ENCODE measurements at regions not wholly inside any gene's neighbourhood (a gene's known extent, or its start where the extent isn't known, plus 50 kb on each side); places are given as distances from the start of the nearest gene placed in this dataset.

- Mint-ChIP-seq H3K4me1 (ENCODE audit: low read depth, unreplicated experiment) (no peaks in the 10 kb centered on the region), H3K27ac (ENCODE audit: unreplicated experiment) (no peak overlapping the region), H3K4me3 (ENCODE audit: unreplicated experiment) (no peak overlapping the region), H3K9me3 (ENCODE audit: unreplicated experiment) (no peaks in the 10 kb centered on the region), H3K27me3 (ENCODE audit: low read depth, unreplicated experiment) (no peaks in the 10 kb centered on the region), H3K36me3 (ENCODE audit: low read depth, unreplicated experiment) (no peaks in the 10 kb centered on the region)
- Histone ChIP-seq H3K9me3 (ENCODE audit: insufficient read depth, low read depth, low read length) (no peaks in the 10 kb centered on the region), H3K27ac (ENCODE audit: low read depth, low read length) (no peak overlapping the region), H3K4me1 (ENCODE audit: insufficient read depth, low read length) (no peaks in the 10 kb centered on the region), H3K79me2 (ENCODE audit: insufficient read depth, low read length) (no peaks in the 10 kb centered on the region), H2AFZ (ENCODE audit: low read depth, low read length) (no peak overlapping the region), H3K9ac (ENCODE audit: low read length) (no peak overlapping the region), H3K4me2 (ENCODE audit: low read length) (no peak overlapping the region), H3K27me3 (ENCODE audit: insufficient read depth, low read length) (no peaks in the 10 kb centered on the region), H3K36me3 (ENCODE audit: insufficient read depth, low read length) (no peaks in the 10 kb centered on the region), H4K20me1 (ENCODE audit: insufficient read depth, low read length) (no peaks in the 10 kb centered on the region), H3K4me3 (ENCODE audit: insufficient read depth, low read depth, low read length) (no peak overlapping the region)
- TF ChIP-seq EZH2 (IDR thresholded peaks at IDR 0.05; ENCODE audit: insufficient read depth, low read length), result no peak
- no peak for TF ChIP-seq CTCF (IDR thresholded peaks at IDR 0.05; ENCODE audit: insufficient read depth, low read depth, low read length)
- DNase-seq (ENCODE audit: low read depth), result no peak
- FAIRE-seq, result no peak
Observed at GRCh38 chr7:81370822-81371221, 399.0 kb downstream of the HGF start.

- Histone ChIP-seq H3K79me2 (ENCODE audit: insufficient read depth, low read length) (no peaks in the 10 kb centered on the region), H2AFZ (ENCODE audit: low read depth, low read length) (no peak overlapping the region), H3K9me3 (ENCODE audit: insufficient read depth, low read depth, low read length) (no peaks in the 10 kb centered on the region), H3K27me3 (ENCODE audit: insufficient read depth, low read length) (no peaks in the 10 kb centered on the region), H3K4me3 (ENCODE audit: insufficient read depth, low read depth, low read length) (no peak overlapping the region), H3K27ac (ENCODE audit: low read depth, low read length) (no peak overlapping the region), H3K4me2 (ENCODE audit: low read length) (no peak overlapping the region), H4K20me1 (ENCODE audit: insufficient read depth, low read length) (no peaks in the 10 kb centered on the region), H3K36me3 (ENCODE audit: insufficient read depth, low read length) (no peaks in the 10 kb centered on the region), H3K9ac (ENCODE audit: low read length) (no peak overlapping the region), H3K4me1 (ENCODE audit: insufficient read depth, low read length) (no peaks in the 10 kb centered on the region)
- FAIRE-seq (peak; percentile 80), DNase-seq (ENCODE audit: low read depth) (peak; percentile 67)
- Mint-ChIP-seq H3K9me3 (ENCODE audit: unreplicated experiment) (no peaks in the 10 kb centered on the region), H3K27ac (ENCODE audit: unreplicated experiment) (no peak overlapping the region), H3K36me3 (ENCODE audit: low read depth, unreplicated experiment) (no peaks in the 10 kb centered on the region), H3K4me1 (ENCODE audit: low read depth, unreplicated experiment) (no peaks in the 10 kb centered on the region), H3K4me3 (ENCODE audit: unreplicated experiment) (no peak overlapping the region), H3K27me3 (ENCODE audit: low read depth, unreplicated experiment) (peaks cover 2% of the 10 kb centered on the region)
- TF ChIP-seq EZH2 (IDR thresholded peaks at IDR 0.05; ENCODE audit: insufficient read depth, low read length), result no peak
- no peak for TF ChIP-seq CTCF (IDR thresholded peaks at IDR 0.05; ENCODE audit: insufficient read depth, low read depth, low read length)
Observed at GRCh38 chr7:81367326-81367931, 402.4 kb downstream of the HGF start.

- TF ChIP-seq EZH2 (IDR thresholded peaks at IDR 0.05; ENCODE audit: insufficient read depth, low read length) (no peak), CTCF (IDR thresholded peaks at IDR 0.05; ENCODE audit: insufficient read depth, low read depth, low read length) (no peak)
- Mint-ChIP-seq H3K36me3 (ENCODE audit: low read depth, unreplicated experiment) (no peaks in the 10 kb centered on the region), H3K9me3 (ENCODE audit: unreplicated experiment) (no peaks in the 10 kb centered on the region), H3K27me3 (ENCODE audit: low read depth, unreplicated experiment) (peaks cover 2% of the 10 kb centered on the region), H3K4me1 (ENCODE audit: low read depth, unreplicated experiment) (peaks cover 7% of the 10 kb centered on the region), H3K4me3 (ENCODE audit: unreplicated experiment) (no peak overlapping the region), H3K27ac (ENCODE audit: unreplicated experiment) (no peak overlapping the region)
- no peak overlapping the region for H3K4me2 ChIP-seq (ENCODE audit: low read length)
- no peaks in the 10 kb centered on the region for H3K36me3 ChIP-seq (ENCODE audit: insufficient read depth, low read length)
- peak; percentile 23 for DNase-seq (ENCODE audit: low read depth)
- no peaks in the 10 kb centered on the region for H3K4me1 ChIP-seq (ENCODE audit: insufficient read depth, low read length)
- H2AFZ ChIP-seq (ENCODE audit: low read depth, low read length), result no peak overlapping the region
- H3K27ac ChIP-seq (ENCODE audit: low read depth, low read length), result no peak overlapping the region
- no peak for FAIRE-seq
- H3K27me3 ChIP-seq (ENCODE audit: insufficient read depth, low read length), result no peaks in the 10 kb centered on the region
- H3K9ac ChIP-seq (ENCODE audit: low read length), result no peak overlapping the region
- no peaks in the 10 kb centered on the region for H3K79me2 ChIP-seq (ENCODE audit: insufficient read depth, low read length)
- no peaks in the 10 kb centered on the region for H3K9me3 ChIP-seq (ENCODE audit: insufficient read depth, low read depth, low read length)
- H3K4me3 ChIP-seq (ENCODE audit: insufficient read depth, low read depth, low read length), result no peak overlapping the region
- no peaks in the 10 kb centered on the region for H4K20me1 ChIP-seq (ENCODE audit: insufficient read depth, low read length)
Observed at GRCh38 chr7:81366546-81366945, 403.3 kb downstream of the HGF start.

Data from astrocyte (in vitro differentiated cells and primary cell).